ENCODE measurements at regions not wholly inside any gene's neighbourhood (a gene's known extent, or its start where the extent isn't known, plus 50 kb on each side); places are given as distances from the start of the nearest gene placed in this dataset.
"Not testable (repeated sequence)": the region's sequence is repeated elsewhere in the genome, so short reads cannot be mapped to it uniquely, and the experiment has no call there.

DNA sequence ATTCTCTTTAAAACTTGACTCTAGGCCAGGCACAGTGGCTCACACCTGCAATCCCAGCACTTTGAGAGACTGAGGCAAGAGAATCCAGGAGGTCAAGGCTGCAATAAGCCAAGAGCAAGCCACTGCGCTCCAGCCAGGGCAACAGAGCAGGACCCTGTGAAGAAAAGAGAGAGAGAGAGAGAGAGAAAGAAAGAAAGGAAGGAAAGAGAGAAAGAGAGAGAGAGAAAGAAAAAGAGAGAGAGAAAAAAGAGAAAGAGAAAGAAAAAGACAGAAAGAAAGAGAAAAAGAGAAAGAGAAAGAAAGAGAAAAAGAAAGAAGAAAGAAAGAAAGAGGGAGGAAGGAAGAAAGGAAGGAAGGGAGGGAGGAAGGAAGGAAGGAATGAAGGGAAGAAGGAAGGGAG is 76.7 kb downstream of the RIN2 start:
- no peak for DNase-seq (ENCODE audit: low spot score)

DNA sequence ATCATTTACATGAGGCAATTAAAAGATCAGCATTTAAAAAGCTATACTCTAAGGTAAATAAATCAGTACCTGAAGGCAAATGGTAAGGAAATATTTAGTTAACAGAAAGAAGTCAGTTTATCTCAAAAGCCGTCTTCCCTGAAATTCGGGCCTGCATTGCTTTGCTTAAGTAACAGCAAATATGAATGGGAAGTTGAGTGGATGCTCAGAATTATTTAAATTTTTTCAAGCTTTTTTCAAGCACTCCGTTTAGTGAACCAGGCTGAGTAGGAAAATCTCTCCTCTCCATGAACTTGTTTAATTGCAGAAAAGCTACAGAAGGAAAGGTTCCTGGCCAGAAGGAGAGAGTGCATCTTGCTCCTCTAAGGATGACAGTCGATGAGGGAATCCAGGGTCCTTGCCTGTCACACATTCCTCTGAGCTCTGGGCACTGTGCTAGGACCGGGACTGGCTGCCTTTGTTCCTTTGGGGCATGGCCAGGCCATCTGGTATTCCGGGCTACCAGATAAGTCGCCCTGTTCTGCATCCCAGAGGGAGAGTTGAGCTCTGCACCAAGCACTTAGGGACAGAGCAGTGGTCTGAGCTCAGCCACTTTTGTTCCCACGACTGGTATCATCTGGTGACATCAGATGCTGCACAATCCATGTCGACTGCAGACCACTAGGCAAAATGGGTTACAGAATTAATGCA is 77.6 kb downstream of the RIN2 start:
- peak; percentile 91 for DNase-seq (ENCODE audit: low spot score)

- no peak for DNase-seq (ENCODE audit: low spot score)
Observed at GRCh38 chr20:19838468-19838867, 80.4 kb downstream of the RIN2 start.

GRCh38 chr20:19839053-19839452 is 81.0 kb downstream of the RIN2 start:
- no peak for DNase-seq (ENCODE audit: low spot score)

DNA sequence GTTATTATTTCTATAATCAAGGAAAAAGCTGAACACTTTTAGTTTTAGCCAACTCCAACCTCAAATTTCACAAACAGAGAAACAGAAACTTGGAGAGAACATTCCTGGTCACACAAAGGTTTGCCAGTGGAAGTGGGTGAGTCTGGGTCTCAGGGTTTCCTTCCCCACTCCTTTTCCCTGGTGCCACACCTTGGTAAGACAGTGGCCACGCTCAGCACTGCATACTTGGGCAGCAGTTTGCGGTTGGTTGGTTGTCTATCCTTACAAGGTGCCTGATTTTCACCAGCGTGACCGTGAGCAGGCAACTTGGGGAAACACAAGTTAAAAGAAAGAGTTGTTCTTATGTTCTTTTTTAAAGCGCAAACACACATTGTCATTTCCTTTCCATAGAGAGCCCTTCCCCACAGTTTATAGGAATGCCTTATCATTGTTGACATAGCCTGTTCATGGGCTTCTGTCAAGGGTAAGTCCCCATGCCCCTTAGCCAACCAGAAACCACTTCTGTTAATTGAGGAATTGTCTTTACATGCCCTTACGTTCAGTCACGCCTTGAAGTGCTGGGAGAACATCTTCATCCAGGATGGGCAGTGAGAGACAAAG is 82.2 kb downstream of the RIN2 start:
- no peak for DNase-seq (ENCODE audit: low spot score)

DNA sequence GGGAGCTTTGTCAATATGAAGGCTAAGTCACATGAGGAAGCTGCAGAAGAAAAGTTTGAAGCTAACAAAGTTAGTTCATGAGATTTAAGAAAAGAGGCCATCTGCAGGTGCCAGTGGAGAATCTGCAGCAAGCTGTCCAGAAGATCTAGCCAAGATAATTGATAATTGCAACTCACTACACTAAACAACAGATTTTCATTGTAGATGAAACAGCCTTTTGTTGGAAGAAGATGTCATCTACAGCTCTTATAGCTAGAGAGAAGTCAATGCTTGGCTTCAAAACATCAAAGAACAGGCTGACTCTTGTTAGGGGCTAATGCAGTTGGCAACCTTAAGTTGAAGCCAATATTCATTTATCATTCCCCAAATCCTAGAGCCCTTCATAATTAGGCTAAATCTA is 83.7 kb downstream of the RIN2 start:
- DNase-seq (ENCODE audit: low spot score) = peak; percentile 42

DNA sequence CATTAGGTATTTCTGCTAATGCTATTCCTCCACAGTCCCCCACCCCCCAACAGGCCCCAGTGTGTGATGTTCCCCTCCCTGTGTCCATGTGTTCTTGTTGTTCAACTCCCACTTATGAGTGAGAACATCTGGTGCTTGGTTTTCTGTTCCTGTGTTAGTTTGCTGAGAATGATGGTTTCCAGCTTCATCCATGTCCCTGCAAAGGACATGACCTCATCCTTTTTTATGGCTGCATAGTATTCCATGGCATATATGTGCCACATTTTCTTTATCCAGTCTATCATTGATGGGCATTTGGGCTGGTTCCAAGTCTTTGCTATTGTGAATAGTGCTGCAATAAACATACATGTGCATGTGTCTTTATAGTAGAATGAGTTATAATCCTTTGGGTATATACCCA is 86.8 kb downstream of the RIN2 start:
- DNase-seq (ENCODE audit: low spot score) = not testable (repeated sequence)

DNA sequence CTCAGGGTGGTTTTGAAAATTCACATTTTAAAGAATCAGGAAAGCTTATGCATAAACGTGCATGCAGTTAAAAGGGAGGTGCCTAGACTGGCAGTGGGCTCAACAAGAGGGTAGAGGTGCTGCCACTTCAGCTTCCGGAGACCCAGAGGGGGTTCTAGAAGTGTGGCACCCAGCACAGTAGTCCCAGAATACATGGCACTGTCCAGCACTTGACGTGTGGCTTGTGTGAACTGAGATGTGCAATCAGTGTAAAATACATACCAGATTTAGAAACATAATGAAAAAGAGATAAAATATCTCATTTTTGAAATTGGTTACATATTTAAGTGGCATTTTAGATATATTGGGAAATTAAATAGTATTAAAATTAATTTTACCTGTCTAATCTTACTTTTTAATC is 89.3 kb downstream of the RIN2 start:
- no peak for DNase-seq (ENCODE audit: low spot score)

DNA sequence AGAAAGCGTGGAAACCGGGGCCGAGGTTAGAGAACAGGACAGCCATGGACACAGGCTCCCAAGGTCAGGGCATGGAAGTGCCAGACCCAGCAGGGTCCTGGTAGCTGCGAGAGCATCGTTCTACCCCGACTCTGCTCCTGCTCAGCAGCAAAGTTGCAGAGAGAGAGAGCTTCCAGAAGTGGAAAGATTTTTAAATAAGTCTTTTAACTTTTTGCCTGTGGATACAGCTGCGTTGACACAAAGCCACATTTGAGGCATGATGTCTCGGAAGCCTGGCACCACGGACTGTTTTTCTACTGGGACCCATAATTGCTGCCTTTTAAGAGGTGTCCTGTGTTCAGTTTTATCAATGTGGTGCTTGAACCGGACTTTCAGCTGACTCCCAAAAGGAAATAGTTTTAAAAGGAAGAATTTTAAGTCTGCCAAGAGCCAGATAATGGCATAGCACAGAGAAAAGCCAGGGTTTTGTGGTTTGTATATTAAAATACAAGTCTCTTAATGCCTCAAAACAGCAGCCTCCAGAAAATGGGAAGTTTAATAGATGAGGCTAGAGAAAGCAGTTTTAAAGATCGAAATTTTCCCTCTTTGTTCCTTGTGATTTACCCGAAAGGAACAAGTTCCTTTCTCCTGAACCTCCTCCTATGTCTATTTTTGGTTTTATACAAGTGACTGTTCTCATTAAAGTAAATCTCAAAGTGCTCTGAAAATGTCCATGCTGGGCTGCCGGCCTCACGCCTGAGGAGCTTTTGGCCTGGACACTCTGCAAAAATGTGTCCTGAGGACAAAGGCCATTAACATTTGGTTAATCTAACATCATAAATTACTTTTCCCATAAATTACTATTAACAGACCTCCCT is 91.5 kb downstream of the RIN2 start:
- DNase-seq (ENCODE audit: low spot score) = peak; percentile 80

DNA sequence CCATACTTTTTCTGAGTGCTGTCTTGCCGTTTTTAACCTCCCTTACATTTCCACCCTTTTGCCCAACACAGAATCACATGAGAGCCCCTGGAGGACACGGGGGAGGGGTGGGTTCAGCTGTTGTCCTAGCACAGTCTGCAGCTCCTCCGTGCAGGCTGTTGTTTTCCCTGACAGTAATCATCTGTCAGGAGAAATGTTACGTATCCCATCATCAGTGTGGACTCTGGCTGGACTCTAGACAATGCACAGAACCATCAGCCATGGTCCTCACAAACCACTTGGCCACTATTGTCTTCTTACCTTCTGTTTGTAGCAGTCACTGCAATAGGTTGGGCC is 92.1 kb downstream of the RIN2 start:
- peak; percentile 70 for DNase-seq (ENCODE audit: low spot score)

DNA sequence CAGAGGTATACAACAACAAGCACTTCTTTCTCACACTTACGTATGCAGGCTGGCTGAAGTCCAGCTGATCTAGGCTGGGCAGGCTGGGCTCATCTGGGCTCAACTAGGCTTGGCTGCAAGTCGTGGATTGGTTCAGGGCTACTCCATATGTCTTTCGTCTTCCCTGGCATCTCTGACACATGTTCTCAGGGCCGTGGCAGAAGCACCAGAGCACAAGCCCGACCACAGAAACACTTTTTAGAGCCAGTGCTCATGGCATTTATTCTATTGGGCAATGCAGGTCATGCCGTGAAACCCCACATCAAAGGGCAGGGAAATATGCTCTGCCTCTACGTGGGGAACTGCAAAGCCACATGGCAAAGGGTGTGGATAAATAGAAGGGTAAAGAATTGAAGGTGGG is 93.8 kb downstream of the RIN2 start:
- no peak for DNase-seq (ENCODE audit: low spot score)

GRCh38 chr20:19855416-19855815 is 97.4 kb downstream of the RIN2 start:
- no peak for DNase-seq (ENCODE audit: low spot score)

DNA sequence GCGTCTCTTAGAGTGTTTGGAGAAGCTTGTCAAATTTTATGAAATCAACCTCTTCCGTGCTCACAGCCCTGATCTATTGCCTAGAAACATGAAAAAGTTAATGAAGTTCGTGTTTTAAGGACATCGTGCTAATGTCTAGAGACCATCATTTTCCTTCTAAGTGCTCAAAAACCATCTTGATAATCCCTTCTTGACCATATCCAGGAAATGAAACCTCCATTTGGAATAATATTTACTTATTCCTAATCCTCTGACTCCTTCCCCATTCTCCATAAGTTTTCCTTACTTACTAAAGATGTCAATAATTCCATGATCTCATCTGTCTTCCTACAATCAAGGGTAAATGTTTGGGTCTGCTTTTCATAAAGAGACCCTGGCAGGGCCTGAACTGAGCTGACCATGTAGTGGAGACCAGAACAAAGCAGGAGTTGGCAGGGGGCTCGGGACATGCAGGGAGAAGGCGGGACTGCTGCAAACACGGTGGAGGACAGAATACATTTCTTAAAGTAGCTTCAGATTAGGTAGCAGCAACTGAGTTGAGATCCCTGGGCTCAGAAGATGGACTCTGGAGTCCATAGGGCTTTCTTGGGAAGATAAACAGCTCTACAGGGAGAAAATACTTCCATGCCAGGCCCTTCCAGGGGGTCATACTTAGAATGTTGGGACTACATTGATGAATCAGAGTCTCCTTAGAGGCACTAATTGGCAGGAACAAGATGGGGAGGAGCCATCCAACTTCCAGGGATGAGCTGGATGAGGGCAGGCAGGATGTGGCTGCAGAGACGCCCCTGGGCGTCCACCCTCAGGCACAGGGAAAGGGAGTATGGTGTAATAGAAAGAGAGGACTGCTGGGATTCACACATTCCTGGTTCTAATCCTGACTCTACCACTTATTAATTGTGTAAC is 100.7 kb downstream of the RIN2 start:
- no peak for DNase-seq (ENCODE audit: low spot score)

GRCh38 chr20:19859444-19859843 is 101.4 kb downstream of the RIN2 start:
- DNase-seq (ENCODE audit: low spot score) = no peak

- DNase-seq (ENCODE audit: low spot score) = no peak
Observed at GRCh38 chr20:19860737-19861136, 102.7 kb downstream of the RIN2 start.

DNA sequence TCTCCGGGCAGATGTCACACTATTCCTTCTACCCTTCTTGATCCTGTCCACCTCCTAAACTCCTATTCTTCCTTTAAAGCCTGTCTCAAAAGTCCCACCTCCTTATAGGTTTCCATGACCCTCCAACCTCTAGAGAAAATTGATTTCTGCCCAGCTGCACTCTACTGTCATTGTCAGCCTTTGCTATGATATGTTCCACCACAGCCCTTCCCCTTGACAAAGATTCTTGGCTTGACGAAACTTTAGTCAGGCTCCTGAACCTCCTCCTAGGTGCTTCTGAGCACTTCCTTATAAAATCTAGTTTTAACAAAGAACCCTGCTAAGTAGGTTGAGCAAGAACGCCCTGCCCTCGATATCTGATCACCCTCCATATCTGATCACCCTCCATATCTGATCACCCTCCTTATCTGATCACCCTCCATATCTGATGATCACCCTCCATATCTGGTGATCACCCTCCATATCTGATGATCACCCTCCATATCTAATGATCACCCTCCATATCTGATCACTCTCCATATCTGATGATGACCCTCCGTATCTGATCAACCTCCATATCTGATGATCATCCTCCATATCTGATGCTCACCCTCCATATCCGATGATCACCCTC is 103.2 kb downstream of the RIN2 start:
- DNase-seq (ENCODE audit: low spot score) = no peak

- DNase-seq (ENCODE audit: low spot score) = no peak
Observed at GRCh38 chr20:19864130-19864529, 106.1 kb downstream of the RIN2 start.

GRCh38 chr20:19866070-19866469 is 108.0 kb downstream of the RIN2 start:
- no peak for DNase-seq (ENCODE audit: low spot score)

DNA sequence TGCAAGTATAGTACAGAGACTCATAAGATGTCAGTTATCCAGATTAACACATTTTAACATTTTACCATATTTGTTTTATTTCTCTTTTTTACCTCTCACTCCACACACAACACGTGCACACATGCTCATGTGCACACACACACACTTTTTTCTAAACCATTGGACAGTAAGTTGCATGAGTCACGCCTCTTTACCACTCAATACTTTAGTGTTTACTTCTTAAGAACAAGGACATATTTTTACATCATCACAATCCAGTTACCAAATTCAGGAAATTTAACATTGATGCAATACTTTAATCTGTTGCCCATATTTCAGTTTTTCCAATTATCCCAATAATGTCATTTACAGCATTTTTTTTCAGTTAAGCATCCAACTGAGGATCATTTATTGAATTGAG is 109.0 kb downstream of the RIN2 start:
- DNase-seq (ENCODE audit: low spot score) = no peak

GRCh38 chr20:19867940-19868371 is 109.9 kb downstream of the RIN2 start:
- DNase-seq (ENCODE audit: low spot score) = no peak

DNA sequence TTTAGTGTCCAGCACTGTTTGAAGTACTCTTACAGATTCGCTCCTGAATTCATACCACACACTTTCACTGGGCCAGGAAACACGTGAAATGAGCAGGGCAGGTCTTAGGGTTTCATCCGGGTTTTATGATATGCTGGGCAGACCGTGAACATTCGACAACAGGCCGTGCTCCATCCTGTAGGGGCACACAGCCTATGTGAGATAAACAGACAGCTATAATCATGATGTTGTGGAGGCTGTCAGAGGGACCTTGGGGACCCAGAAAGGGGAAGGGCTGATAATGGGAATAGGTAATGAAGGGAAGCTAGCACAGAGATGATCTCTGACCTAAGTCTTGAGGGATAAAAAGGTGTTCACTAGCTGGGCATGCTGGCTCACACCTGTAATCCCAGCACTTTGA is 110.4 kb downstream of the RIN2 start:
- DNase-seq (ENCODE audit: low spot score) = no peak

DNA sequence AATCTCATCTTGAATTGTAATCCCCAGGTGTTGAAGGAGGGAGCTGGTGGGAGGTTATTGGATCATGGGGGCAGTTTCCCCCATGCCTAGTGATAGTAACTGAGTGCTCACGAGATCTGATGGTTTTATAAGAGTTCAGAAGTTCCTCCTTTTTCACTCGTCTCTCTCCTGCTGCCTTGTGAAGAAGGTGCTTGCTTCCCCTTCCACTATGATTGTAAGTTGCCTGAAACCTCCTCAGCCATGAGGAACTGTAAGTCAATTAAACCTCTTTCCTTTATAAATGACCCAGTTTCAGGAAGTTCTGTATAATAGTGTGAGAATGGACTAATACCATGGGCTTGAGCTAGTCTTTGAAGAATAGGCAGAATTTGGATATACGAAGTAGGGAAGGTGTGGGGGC is 113.9 kb downstream of the RIN2 start:
- no peak for DNase-seq (ENCODE audit: low spot score)

Measured in putamen (tissue), 1 donor.